Type B pancreatic cell (in vitro differentiated cells): ENCODE measurements at regions not wholly inside any gene's neighbourhood (a gene's known extent, or its start where the extent isn't known, plus 50 kb on each side); places are given as distances from the start of the nearest gene placed in this dataset.

Source experiments
- DNase-seq: peaks from one replicate; pipeline ENCODE4 v3.0.0; 2021; ENCODE audit warnings: mixed read lengths; ENCODE audit not compliant: unreplicated experiment; ENCODE audit errors: extremely low spot score
- H3K27ac Mint-ChIP-seq: 2 replicates; pipeline ENCODE4 v1.8.0; 2021; ENCODE audit warnings: mild to moderate bottlenecking, mixed read lengths
- H3K27me3 Mint-ChIP-seq: 2 replicates; pipeline ENCODE4 v1.8.0; 2021; ENCODE audit warnings: mixed read lengths
- H3K36me3 Mint-ChIP-seq: 2 replicates; pipeline ENCODE4 v1.8.0; 2021; ENCODE audit warnings: mixed read lengths
- H3K4me1 Mint-ChIP-seq: one replicate; pipeline ENCODE4 v1.8.0; 2021; ENCODE audit warnings: mixed read lengths; ENCODE audit not compliant: unreplicated experiment
- H3K4me3 Mint-ChIP-seq: 2 replicates; pipeline ENCODE4 v1.8.0; 2021; ENCODE audit warnings: mild to moderate bottlenecking, mixed read lengths
- H3K9me3 Mint-ChIP-seq: 2 replicates; pipeline ENCODE4 v1.8.0; 2021; ENCODE audit warnings: mixed read lengths
- TF ChIP-seq, protein P1 (sequence below): fragments of 200-600 bp; sonication (generic); conservative IDR thresholded peaks from 2 replicates; pipeline ENCODE4 v1.5.0; 2021; ENCODE audit warnings: antibody characterized with exemption, mild to moderate bottlenecking

- Mint-ChIP-seq H3K27me3 (no peaks in the 10 kb centered on the region), H3K9me3 (no peaks in the 10 kb centered on the region), H3K27ac (no peak overlapping the region), H3K36me3 (no peaks in the 10 kb centered on the region), H3K4me3 (no peak overlapping the region), H3K4me1 (no peaks in the 10 kb centered on the region)
- no peak for DNase-seq
- TF ChIP-seq, protein P1, sequence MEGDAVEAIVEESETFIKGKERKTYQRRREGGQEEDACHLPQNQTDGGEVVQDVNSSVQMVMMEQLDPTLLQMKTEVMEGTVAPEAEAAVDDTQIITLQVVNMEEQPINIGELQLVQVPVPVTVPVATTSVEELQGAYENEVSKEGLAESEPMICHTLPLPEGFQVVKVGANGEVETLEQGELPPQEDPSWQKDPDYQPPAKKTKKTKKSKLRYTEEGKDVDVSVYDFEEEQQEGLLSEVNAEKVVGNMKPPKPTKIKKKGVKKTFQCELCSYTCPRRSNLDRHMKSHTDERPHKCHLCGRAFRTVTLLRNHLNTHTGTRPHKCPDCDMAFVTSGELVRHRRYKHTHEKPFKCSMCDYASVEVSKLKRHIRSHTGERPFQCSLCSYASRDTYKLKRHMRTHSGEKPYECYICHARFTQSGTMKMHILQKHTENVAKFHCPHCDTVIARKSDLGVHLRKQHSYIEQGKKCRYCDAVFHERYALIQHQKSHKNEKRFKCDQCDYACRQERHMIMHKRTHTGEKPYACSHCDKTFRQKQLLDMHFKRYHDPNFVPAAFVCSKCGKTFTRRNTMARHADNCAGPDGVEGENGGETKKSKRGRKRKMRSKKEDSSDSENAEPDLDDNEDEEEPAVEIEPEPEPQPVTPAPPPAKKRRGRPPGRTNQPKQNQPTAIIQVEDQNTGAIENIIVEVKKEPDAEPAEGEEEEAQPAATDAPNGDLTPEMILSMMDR = no peak
Observed at GRCh38 chr10:3551761-3552160, 233.2 kb downstream of the KLF6 start.

DNA sequence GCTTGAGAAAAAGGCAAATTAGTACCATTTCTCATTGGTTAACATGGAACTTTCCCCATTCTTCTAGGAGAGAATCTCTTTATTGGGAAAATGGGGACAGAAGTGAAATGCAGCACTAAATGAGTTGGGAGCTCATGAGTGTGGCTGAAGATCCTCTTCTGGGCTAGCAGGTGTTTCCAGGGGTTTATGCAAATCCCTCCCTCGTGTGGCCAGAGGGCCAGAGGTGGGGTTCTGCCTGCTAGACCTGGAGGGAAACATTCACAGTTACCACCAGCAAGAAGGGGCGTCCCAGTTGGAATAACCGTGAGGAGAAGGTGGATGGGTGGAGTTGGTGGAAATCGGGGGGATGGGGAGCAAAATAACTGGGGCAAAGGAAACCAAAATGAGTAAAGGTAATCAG is 235.9 kb downstream of the KLF6 start:
- no peak for DNase-seq
- Mint-ChIP-seq H3K27ac (no peak overlapping the region), H3K4me1 (no peaks in the 10 kb centered on the region), H3K27me3 (no peaks in the 10 kb centered on the region), H3K9me3 (peaks cover 5% of the 10 kb centered on the region), H3K36me3 (no peaks in the 10 kb centered on the region), H3K4me3 (no peak overlapping the region)
- TF ChIP-seq, protein P1 = no peak

DNA sequence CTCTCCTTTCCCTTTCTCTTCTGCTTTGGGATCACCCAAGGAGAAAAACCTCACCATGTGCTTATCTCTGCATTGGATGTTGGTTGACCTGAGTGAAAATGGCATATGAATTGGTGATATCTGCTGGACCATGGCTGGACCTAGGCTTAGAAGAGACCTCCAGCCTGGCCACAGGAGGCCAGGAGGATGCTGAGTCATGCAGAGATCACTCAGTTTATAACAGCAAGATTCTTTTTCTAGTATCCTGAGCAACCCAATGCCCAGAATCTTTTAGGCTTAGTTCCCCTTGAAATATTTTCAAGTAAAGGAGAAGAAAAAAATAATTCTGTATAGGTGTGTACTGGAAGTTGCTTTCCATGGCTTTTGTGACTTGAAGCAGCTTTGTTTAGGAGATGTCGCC is 236.3 kb downstream of the KLF6 start:
- H3K4me1 Mint-ChIP-seq = no peaks in the 10 kb centered on the region
- no peaks in the 10 kb centered on the region for H3K27me3 Mint-ChIP-seq
- no peak for DNase-seq
- H3K27ac Mint-ChIP-seq = no peak overlapping the region
- TF ChIP-seq, protein P1 = no peak
- H3K36me3 Mint-ChIP-seq = no peaks in the 10 kb centered on the region
- peaks cover 5% of the 10 kb centered on the region for H3K9me3 Mint-ChIP-seq
- no peak overlapping the region for H3K4me3 Mint-ChIP-seq

DNA sequence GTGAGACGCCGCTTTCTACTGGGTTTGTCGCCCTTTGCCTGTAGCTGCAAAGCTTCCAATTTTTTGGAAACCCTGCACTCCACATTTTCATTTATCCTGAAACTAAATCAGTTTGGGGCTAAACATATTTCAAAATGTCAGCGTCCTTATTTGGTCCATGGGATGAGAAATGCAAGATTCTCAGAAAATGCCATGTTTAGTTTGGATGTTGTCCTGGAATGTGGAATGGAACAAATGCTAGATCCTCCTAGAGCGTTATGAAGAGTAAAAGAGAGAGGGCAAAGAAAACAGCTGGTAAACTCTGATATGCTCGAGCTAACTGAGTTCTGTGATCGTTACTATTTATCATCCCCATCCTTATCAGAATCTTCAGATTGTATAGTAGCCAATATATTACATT is 236.9 kb downstream of the KLF6 start:
- no peaks in the 10 kb centered on the region for H3K4me1 Mint-ChIP-seq
- H3K27me3 Mint-ChIP-seq = no peaks in the 10 kb centered on the region
- H3K27ac Mint-ChIP-seq = no peak overlapping the region
- TF ChIP-seq, protein P1 = no peak
- H3K36me3 Mint-ChIP-seq = no peaks in the 10 kb centered on the region
- no peak overlapping the region for H3K4me3 Mint-ChIP-seq
- DNase-seq = no peak
- peaks cover 5% of the 10 kb centered on the region for H3K9me3 Mint-ChIP-seq

DNA sequence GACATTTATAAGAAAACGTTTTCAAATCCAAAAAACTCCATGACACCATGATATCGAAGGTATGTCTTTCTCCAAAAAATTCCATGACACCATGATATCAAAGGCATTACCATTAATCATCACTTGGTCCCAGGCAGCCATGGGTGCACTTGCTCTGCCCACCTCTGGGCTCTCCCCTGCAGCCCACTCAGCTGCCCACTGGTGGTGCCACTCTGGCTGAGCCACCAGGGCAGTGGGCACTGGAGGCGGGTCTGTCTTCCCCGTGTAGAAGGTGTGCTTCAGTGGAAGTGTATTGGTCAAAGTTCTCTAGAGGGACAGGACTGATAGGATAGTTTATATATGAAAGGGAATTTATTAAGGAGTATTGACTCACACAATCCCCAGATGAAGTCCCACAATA is 240.4 kb downstream of the KLF6 start:
- Mint-ChIP-seq H3K27ac (no peak overlapping the region), H3K4me1 (no peaks in the 10 kb centered on the region), H3K4me3 (no peak overlapping the region), H3K9me3 (peaks cover 5% of the 10 kb centered on the region), H3K27me3 (no peaks in the 10 kb centered on the region), H3K36me3 (no peaks in the 10 kb centered on the region)
- no peak for DNase-seq
- TF ChIP-seq, protein P1 = no peak

DNA sequence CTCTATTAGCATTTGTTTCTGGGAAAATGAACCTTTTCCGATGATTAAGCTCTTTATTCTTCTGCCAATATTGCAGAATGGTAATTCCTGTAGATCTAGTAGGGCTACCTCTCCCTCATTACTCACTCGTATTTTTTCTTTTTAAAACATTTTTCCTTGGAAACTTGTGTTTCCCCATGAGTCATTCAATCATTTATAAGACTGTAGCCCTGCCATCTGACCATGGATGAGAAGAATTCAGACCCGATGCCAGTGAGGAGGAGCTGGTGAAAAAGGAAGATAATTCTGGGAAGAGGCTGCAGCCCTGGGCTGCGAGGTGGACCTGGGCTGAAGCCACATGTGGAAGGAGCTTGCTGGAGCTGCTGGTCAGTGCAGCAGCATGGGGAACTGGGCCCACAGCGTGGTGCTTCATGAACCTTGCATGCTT is 242.8 kb downstream of the KLF6 start:
- Mint-ChIP-seq H3K36me3 (no peaks in the 10 kb centered on the region), H3K27ac (no peak overlapping the region), H3K4me3 (no peak overlapping the region), H3K9me3 (peaks cover 10% of the 10 kb centered on the region), H3K27me3 (no peaks in the 10 kb centered on the region), H3K4me1 (peaks cover 12% of the 10 kb centered on the region)
- no peak for DNase-seq
- TF ChIP-seq, protein P1 = no peak
